NCI-H82 treated with DMSO at 0.1 percent for 48 hours (cell line): ENCODE measurements at regions not wholly inside any gene's neighbourhood (a gene's known extent, or its start where the extent isn't known, plus 50 kb on each side); places are given as distances from the start of the nearest gene placed in this dataset.

Source experiments
- DNase-seq: peaks from one replicate; lab custom pipeline; 2025; ENCODE audit not compliant: unreplicated experiment; lab: John Stamatoyannopoulos, UW

- no peak for DNase-seq
Measured at GRCh38 chr12:3336606-3337311, 154.2 kb upstream of the PRMT8 start.

- DNase-seq = no peak
Measured at GRCh38 chr12:3337944-3338343, 153.1 kb upstream of the PRMT8 start.

GRCh38 chr12:3339221-3339620, 151.8 kb upstream of the PRMT8 start:
- no peak for DNase-seq

GRCh38 chr12:3341594-3341993, 149.4 kb upstream of the PRMT8 start:
- DNase-seq = peak; percentile 33

GRCh38 chr12:3342051-3342450, 149.0 kb upstream of the PRMT8 start:
- peak; percentile 89 for DNase-seq

GRCh38 chr12:3348055-3348454, 142.9 kb upstream of the PRMT8 start:
- DNase-seq = no peak

- no peak for DNase-seq
Measured at GRCh38 chr12:3350432-3350831, 140.6 kb upstream of the PRMT8 start.

- DNase-seq = no peak
Measured at GRCh38 chr12:3351731-3352130, 139.3 kb upstream of the PRMT8 start.

GRCh38 chr12:3352230-3352629, 138.8 kb upstream of the PRMT8 start:
- no peak for DNase-seq

- no peak for DNase-seq
Measured at GRCh38 chr12:3353621-3354020, 137.4 kb upstream of the PRMT8 start.

- DNase-seq = no peak
Measured at GRCh38 chr12:3354586-3354985, 136.4 kb upstream of the PRMT8 start.

- DNase-seq = no peak
Measured at GRCh38 chr12:3355378-3355900, 135.6 kb upstream of the PRMT8 start.

- no peak for DNase-seq
Measured at GRCh38 chr12:3357950-3358525, 133.0 kb upstream of the PRMT8 start.

GRCh38 chr12:3359478-3359877, 131.5 kb upstream of the PRMT8 start:
- no peak for DNase-seq

- no peak for DNase-seq
Measured at GRCh38 chr12:3361146-3361545, 129.9 kb upstream of the PRMT8 start.

- no peak for DNase-seq
Measured at GRCh38 chr12:3362737-3363136, 128.3 kb upstream of the PRMT8 start.

GRCh38 chr12:3363608-3364007, 127.4 kb upstream of the PRMT8 start:
- no peak for DNase-seq

- no peak for DNase-seq
Measured at GRCh38 chr12:3364226-3364625, 126.8 kb upstream of the PRMT8 start.

GRCh38 chr12:3364661-3365462, 126.1 kb upstream of the PRMT8 start:
- no peak for DNase-seq

- DNase-seq = no peak
Measured at GRCh38 chr12:3365463-3366411, 125.3 kb upstream of the PRMT8 start.
